ENCODE measurements at regions not wholly inside any gene's neighbourhood (a gene's known extent, or its start where the extent isn't known, plus 50 kb on each side); places are given as distances from the start of the nearest gene placed in this dataset.

GRCh38 chr13:99803141-99803540 lies 168.4 kb downstream of the ZIC5 start:
- ChIA-PET CTCF (no interaction called here), POLR2A (no interaction called here)
- intact Hi-C loops (cut with micrococcal nuclease): no loop called here
- no peak for DNase-seq (ENCODE audit: unreplicated experiment)
- H3K9me3 Mint-ChIP-seq (ENCODE audit: unreplicated experiment): no peaks in the 10 kb centered on the region
- no TSS peak for BruUV-seq (replicated peaks)
- no peaks in the 10 kb centered on the region for H3K4me1 Mint-ChIP-seq (ENCODE audit: insufficient read depth, unreplicated experiment)
- no peak overlapping the region for H3K4me3 Mint-ChIP-seq (ENCODE audit: unreplicated experiment)
- no peaks in the 10 kb centered on the region for H3K27me3 Mint-ChIP-seq (ENCODE audit: insufficient read depth, unreplicated experiment)
- TF ChIP-seq, protein P1, sequence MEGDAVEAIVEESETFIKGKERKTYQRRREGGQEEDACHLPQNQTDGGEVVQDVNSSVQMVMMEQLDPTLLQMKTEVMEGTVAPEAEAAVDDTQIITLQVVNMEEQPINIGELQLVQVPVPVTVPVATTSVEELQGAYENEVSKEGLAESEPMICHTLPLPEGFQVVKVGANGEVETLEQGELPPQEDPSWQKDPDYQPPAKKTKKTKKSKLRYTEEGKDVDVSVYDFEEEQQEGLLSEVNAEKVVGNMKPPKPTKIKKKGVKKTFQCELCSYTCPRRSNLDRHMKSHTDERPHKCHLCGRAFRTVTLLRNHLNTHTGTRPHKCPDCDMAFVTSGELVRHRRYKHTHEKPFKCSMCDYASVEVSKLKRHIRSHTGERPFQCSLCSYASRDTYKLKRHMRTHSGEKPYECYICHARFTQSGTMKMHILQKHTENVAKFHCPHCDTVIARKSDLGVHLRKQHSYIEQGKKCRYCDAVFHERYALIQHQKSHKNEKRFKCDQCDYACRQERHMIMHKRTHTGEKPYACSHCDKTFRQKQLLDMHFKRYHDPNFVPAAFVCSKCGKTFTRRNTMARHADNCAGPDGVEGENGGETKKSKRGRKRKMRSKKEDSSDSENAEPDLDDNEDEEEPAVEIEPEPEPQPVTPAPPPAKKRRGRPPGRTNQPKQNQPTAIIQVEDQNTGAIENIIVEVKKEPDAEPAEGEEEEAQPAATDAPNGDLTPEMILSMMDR (IDR thresholded peaks at IDR 0.05; ENCODE audit: unreplicated experiment): no peak
- H3K36me3 Mint-ChIP-seq (ENCODE audit: insufficient read depth, unreplicated experiment): no peaks in the 10 kb centered on the region
- no peak overlapping the region for H3K27ac Mint-ChIP-seq (ENCODE audit: low read depth, unreplicated experiment)

GRCh38 chr13:99802416-99802815 lies 169.2 kb downstream of the ZIC5 start:
- Mint-ChIP-seq H3K36me3 (ENCODE audit: insufficient read depth, unreplicated experiment) (no peaks in the 10 kb centered on the region), H3K9me3 (ENCODE audit: unreplicated experiment) (no peaks in the 10 kb centered on the region), H3K4me3 (ENCODE audit: unreplicated experiment) (no peak overlapping the region), H3K27me3 (ENCODE audit: insufficient read depth, unreplicated experiment) (no peaks in the 10 kb centered on the region), H3K27ac (ENCODE audit: low read depth, unreplicated experiment) (no peak overlapping the region), H3K4me1 (ENCODE audit: insufficient read depth, unreplicated experiment) (no peaks in the 10 kb centered on the region)
- TF ChIP-seq, protein P1 (IDR thresholded peaks at IDR 0.05; ENCODE audit: unreplicated experiment): no peak
- ChIA-PET CTCF (interaction anchor here (0.6 kb wide), 1 partner anchor 179 kb away, joined by 3 read pairs; no protein-coding TSS in a partner anchor), POLR2A (no interaction called here)
- DNase-seq (ENCODE audit: unreplicated experiment): no peak
- BruUV-seq (replicated peaks): no TSS peak
- intact Hi-C loops (cut with micrococcal nuclease): no loop called here

- Mint-ChIP-seq H3K27ac (ENCODE audit: low read depth, unreplicated experiment) (no peak overlapping the region), H3K4me1 (ENCODE audit: insufficient read depth, unreplicated experiment) (no peaks in the 10 kb centered on the region), H3K36me3 (ENCODE audit: insufficient read depth, unreplicated experiment) (no peaks in the 10 kb centered on the region), H3K4me3 (ENCODE audit: unreplicated experiment) (no peak overlapping the region), H3K27me3 (ENCODE audit: insufficient read depth, unreplicated experiment) (no peaks in the 10 kb centered on the region), H3K9me3 (ENCODE audit: unreplicated experiment) (no peaks in the 10 kb centered on the region)
- TF ChIP-seq, protein P1 (IDR thresholded peaks at IDR 0.05; ENCODE audit: unreplicated experiment): no peak
- intact Hi-C loops (cut with micrococcal nuclease): no loop called here
- CTCF ChIA-PET: interaction anchor here (0.6 kb wide), 1 partner anchor 32 kb away, joined by 5 read pairs; no protein-coding TSS in a partner anchor
- no peak for DNase-seq (ENCODE audit: unreplicated experiment)
- BruUV-seq (replicated peaks): no TSS peak
- POLR2A ChIA-PET: interaction anchor here (0.7 kb wide), 1 partner anchor 189 kb away, joined by 3 read pairs; no protein-coding TSS in a partner anchor
Measured at GRCh38 chr13:99800951-99801350, 170.6 kb downstream of the ZIC5 start.

DNA sequence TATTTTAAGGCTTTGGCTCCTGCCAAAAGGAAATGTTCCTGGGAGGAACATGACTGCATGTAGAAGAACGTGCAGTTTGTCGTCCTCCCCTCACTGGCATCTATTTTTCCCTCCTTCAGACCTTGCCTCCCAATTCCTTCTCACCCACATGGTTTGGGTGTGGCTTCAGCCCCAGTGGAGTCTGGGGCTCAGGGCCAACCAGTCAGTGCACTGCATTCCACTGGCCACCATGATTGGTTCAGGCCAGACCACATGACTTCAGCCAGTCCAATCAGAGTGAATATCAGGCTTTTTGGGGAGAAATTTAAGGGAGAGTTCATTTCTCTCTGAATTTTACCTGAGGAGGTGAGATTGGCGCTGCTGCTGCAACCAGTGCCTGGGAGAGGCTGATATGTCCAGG lies 171.6 kb downstream of the ZIC5 start:
- Mint-ChIP-seq H3K9me3 (ENCODE audit: unreplicated experiment) (no peaks in the 10 kb centered on the region), H3K27ac (ENCODE audit: low read depth, unreplicated experiment) (no peak overlapping the region), H3K4me1 (ENCODE audit: insufficient read depth, unreplicated experiment) (no peaks in the 10 kb centered on the region), H3K27me3 (ENCODE audit: insufficient read depth, unreplicated experiment) (no peaks in the 10 kb centered on the region), H3K4me3 (ENCODE audit: unreplicated experiment) (no peak overlapping the region), H3K36me3 (ENCODE audit: insufficient read depth, unreplicated experiment) (no peaks in the 10 kb centered on the region)
- BruUV-seq (replicated peaks): no TSS peak
- TF ChIP-seq, protein P1 (IDR thresholded peaks at IDR 0.05; ENCODE audit: unreplicated experiment): no peak
- DNase-seq (ENCODE audit: unreplicated experiment): no peak
- POLR2A ChIA-PET: no interaction called here
- CTCF ChIA-PET: no interaction called here
- intact Hi-C loops (cut with micrococcal nuclease): no loop called here

Data from MCF 10A (cell line).